K562 (cell line): ENCODE measurements at regions not wholly inside any gene's neighbourhood (a gene's known extent, or its start where the extent isn't known, plus 50 kb on each side); places are given as distances from the start of the nearest gene placed in this dataset.

ENCODE experiments used
- TAF9B ChIP-seq: fragments of 450-650 bp; IDR thresholded peaks from 2 replicates; pipeline ENCODE4 v1.6.1; 2018; ENCODE audit warnings: mild to moderate bottlenecking; ENCODE audit not compliant: partially characterized antibody
- TF ChIP-seq, protein P1 (sequence below): sonication (generic); formaldehyde crosslinking; IDR thresholded peaks from 2 replicates; pipeline ENCODE4 v1.8.0; 2022; ENCODE audit warnings: missing genetic modification reagents, mild to moderate bottlenecking, borderline replicate concordance

- TF ChIP-seq TAF9B = no peak
- TF ChIP-seq, protein P1, sequence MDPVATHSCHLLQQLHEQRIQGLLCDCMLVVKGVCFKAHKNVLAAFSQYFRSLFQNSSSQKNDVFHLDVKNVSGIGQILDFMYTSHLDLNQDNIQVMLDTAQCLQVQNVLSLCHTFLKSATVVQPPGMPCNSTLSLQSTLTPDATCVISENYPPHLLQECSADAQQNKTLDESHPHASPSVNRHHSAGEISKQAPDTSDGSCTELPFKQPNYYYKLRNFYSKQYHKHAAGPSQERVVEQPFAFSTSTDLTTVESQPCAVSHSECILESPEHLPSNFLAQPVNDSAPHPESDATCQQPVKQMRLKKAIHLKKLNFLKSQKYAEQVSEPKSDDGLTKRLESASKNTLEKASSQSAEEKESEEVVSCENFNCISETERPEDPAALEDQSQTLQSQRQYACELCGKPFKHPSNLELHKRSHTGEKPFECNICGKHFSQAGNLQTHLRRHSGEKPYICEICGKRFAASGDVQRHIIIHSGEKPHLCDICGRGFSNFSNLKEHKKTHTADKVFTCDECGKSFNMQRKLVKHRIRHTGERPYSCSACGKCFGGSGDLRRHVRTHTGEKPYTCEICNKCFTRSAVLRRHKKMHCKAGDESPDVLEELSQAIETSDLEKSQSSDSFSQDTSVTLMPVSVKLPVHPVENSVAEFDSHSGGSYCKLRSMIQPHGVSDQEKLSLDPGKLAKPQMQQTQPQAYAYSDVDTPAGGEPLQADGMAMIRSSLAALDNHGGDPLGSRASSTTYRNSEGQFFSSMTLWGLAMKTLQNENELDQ (CRISPR knock-in tag) = no peak
Measured at GRCh38 chr4:59966758-59967157, 1233.4 kb upstream of the ADGRL3 start.
